Endothelial cell of umbilical vein (primary cell): ENCODE measurements at regions not wholly inside any gene's neighbourhood (a gene's known extent, or its start where the extent isn't known, plus 50 kb on each side); places are given as distances from the start of the nearest gene placed in this dataset.
"Not testable (repeated sequence)": the region's sequence is repeated elsewhere in the genome, so short reads cannot be mapped to it uniquely, and the experiment has no call there.

Experiments used
- BruUV-seq: library from RNA; stranded (reverse); fragments of 400-500 nt; replicated peaks from 2 replicates; lab custom pipeline; 2021; lab: Mats Ljungman, UMichigan
- CTCF ChIA-PET: fragments of 300-600, 350-600 bp; sonication (Branson Sonifier 250); formaldehyde crosslinking; loops from one replicate; lab custom pipeline; 2021; ENCODE audit warnings: antibody characterized with exemption, inconsistent platforms; lab: Charles Lee
- POLR2A ChIA-PET: fragments of 300-600, 350-600 bp; sonication (Branson Sonifier 250); formaldehyde crosslinking; loops from one replicate; lab custom pipeline; 2021; ENCODE audit warnings: antibody characterized with exemption, inconsistent platforms; lab: Charles Lee
- DNase-seq: peaks from one replicate; pipeline ENCODE4 v3.0.0-alpha.2; 2011; ENCODE audit warnings: low read depth, low spot score
- FAIRE-seq: peaks from 2 replicates; lab custom pipeline; 2011; peaks lifted over from hg19 to GRCh38; lab: Jason Lieb, UNC
- H2AFZ ChIP-seq: 2 replicates; pipeline ENCODE4 v1.6.0; 2012; ENCODE audit warnings: low read depth, low read length, control low read depth, inconsistent platforms
- H3K27ac ChIP-seq: 2 replicates; pipeline ENCODE4 v1.5.1; 2011; ENCODE audit warnings: low read depth, mild to moderate bottlenecking, control low read depth, low read length, moderate library complexity; ENCODE audit not compliant: insufficient read depth
- H3K27me3 ChIP-seq, 2 experiments: 2 replicates each; pipeline versions ENCODE4 v1.6.0 to v1.6.1; 2011; ENCODE audit warnings: low read length in 2 of 2, mixed read lengths in 1 of 2; ENCODE audit not compliant: control insufficient read depth in 2 of 2, insufficient read depth in 2 of 2
- H3K36me3 ChIP-seq, 2 experiments: 2 replicates in 1 of 2; 3 replicates in 1 of 2; pipeline ENCODE4 v1.5.1; 2011; ENCODE audit warnings: low read length in 2 of 2, mild to moderate bottlenecking in 1 of 2, moderate library complexity in 1 of 2; ENCODE audit not compliant: control insufficient read depth in 2 of 2, insufficient read depth in 2 of 2; ENCODE audit errors: extremely low read depth in 1 of 2
- H3K4me1 ChIP-seq: 3 replicates; pipeline ENCODE4 v1.5.1; 2011; ENCODE audit warnings: mild to moderate bottlenecking, low read length; ENCODE audit not compliant: control insufficient read depth, insufficient read depth; ENCODE audit errors: extremely low read depth
- H3K4me2 ChIP-seq: 2 replicates; pipeline ENCODE4 v1.6.1; 2011; ENCODE audit warnings: low read length, control low read depth, mixed read lengths; ENCODE audit not compliant: insufficient read depth
- H3K4me3 ChIP-seq, 3 experiments: fragments of 200-600 bp in 1 of 3; sonication (generic), shearing (Covaris generic) in 1 of 3; replicated peaks in 1 of 3; 2 replicates each; pipeline ENCODE4 v1.5.1; 2011 to 2016; ENCODE audit warnings: control low read depth in 3 of 3, low read length in 3 of 3, mild to moderate bottlenecking in 2 of 3, inconsistent platforms in 1 of 3, low read depth in 1 of 3, moderate library complexity in 1 of 3; ENCODE audit not compliant: insufficient read depth in 1 of 3
- H3K79me2 ChIP-seq: 2 replicates; pipeline ENCODE4 v1.6.0; 2012; ENCODE audit warnings: low read length, inconsistent platforms; ENCODE audit not compliant: control insufficient read depth, insufficient read depth
- H3K9ac ChIP-seq: replicated peaks from 2 replicates; pipeline ENCODE3; 2011; ENCODE audit warnings: low read length, control low read depth; ENCODE audit not compliant: insufficient read depth; ENCODE audit errors: extremely low read depth
- H3K9me1 ChIP-seq: replicated peaks from 3 replicates; pipeline ENCODE4 v1.6.0; 2011; ENCODE audit warnings: mild to moderate bottlenecking, low read length; ENCODE audit not compliant: control insufficient read depth, insufficient read depth; ENCODE audit errors: extremely low read depth
- H3K9me3 ChIP-seq: replicated peaks from 2 replicates; pipeline ENCODE4 v1.5.1; 2012; ENCODE audit warnings: low read length, inconsistent platforms; ENCODE audit not compliant: control insufficient read depth, insufficient read depth
- H4K20me1 ChIP-seq: replicated peaks from 2 replicates; pipeline ENCODE3; 2011; ENCODE audit warnings: mild to moderate bottlenecking, low read length; ENCODE audit not compliant: control insufficient read depth, insufficient read depth; ENCODE audit errors: extremely low read depth
- CTCF ChIP-seq, 2 donors: IDR thresholded peaks; 1 replicate in 1 of 2; 2 replicates in 1 of 2; pipeline ENCODE4 v1.5.1; 2011; ENCODE audit warnings: low read length in 2 of 2, mild to moderate bottlenecking in 2 of 2, moderate library complexity in 2 of 2, control low read depth in 1 of 2, inconsistent platforms in 1 of 2, low read depth in 1 of 2; ENCODE audit not compliant: insufficient read depth in 1 of 2; ENCODE audit errors: extremely low read depth in 1 of 2
- EZH2 ChIP-seq: IDR thresholded peaks from 2 replicates; pipeline ENCODE4 v1.6.1; 2012; ENCODE audit warnings: borderline replicate concordance, low read depth, mild to moderate bottlenecking, moderate library complexity, low read length, inconsistent platforms; ENCODE audit not compliant: severe bottlenecking
- FOS ChIP-seq: IDR thresholded peaks from 2 replicates; pipeline ENCODE4 v1.6.1; 2011; ENCODE audit warnings: mild to moderate bottlenecking, low read length, moderate library complexity, borderline replicate concordance; ENCODE audit not compliant: insufficient read depth
- GATA2 ChIP-seq: IDR thresholded peaks from 2 replicates; pipeline ENCODE4 v1.7.0; 2011; ENCODE audit warnings: low read depth, mild to moderate bottlenecking, moderate library complexity, mixed read lengths, low read length; ENCODE audit not compliant: insufficient read length, insufficient read depth
- JUN ChIP-seq: IDR thresholded peaks from 2 replicates; pipeline ENCODE4 v1.6.1; 2011; ENCODE audit warnings: borderline replicate concordance, low read depth; ENCODE audit not compliant: insufficient read length, insufficient read depth
- MAX ChIP-seq: IDR thresholded peaks from 2 replicates; pipeline ENCODE4 v1.6.1; 2011; ENCODE audit not compliant: insufficient read depth, insufficient read length
- MYC ChIP-seq: IDR thresholded peaks from one replicate; pipeline ENCODE4 v1.6.1; 2011; ENCODE audit warnings: mild to moderate bottlenecking, low read depth, low read length
- POLR2A ChIP-seq: IDR thresholded peaks from 2 replicates; pipeline ENCODE4 v1.6.1; 2012; ENCODE audit warnings: low read depth, mild to moderate bottlenecking, control low read depth, low read length
- POLR2AphosphoS5 ChIP-seq: IDR thresholded peaks from 2 replicates; pipeline ENCODE4 v1.6.1; 2012; ENCODE audit warnings: low read depth, mild to moderate bottlenecking, control low read depth, low read length, moderate library complexity; ENCODE audit not compliant: insufficient read depth
- dilution Hi-C: fragments of 300-500 bp; cut with MboI; formaldehyde crosslinking; loops from one replicate; pipeline ENCODE4 v1.15.0; 2019; ENCODE audit warnings: low sequenced_read_pairs; ENCODE audit not compliant: extremely low pct_ligation_motif_present
- intact Hi-C: fragments of 100-400 bp; cut with micrococcal nuclease; formaldehyde crosslinking; loops from one replicate; pipeline ENCODE4 v1.10.0; 2022

GRCh38 chr15:96150254-96150653 lies 180.2 kb upstream of the NR2F2 start:
- FAIRE-seq (no peak), DNase-seq (no peak)
- Histone ChIP-seq H3K9ac (no peak overlapping the region), H3K27ac (no peak overlapping the region), H3K9me1 (no peaks in the 10 kb centered on the region), H4K20me1 (no peaks in the 10 kb centered on the region), H3K79me2 (no peaks in the 10 kb centered on the region), H3K27me3 (no peaks in the 10 kb centered on the region), H3K4me3 (no peak overlapping the region), H3K36me3 (no peaks in the 10 kb centered on the region), H3K9me3 (no peaks in the 10 kb centered on the region), H2AFZ (no peak overlapping the region), H3K4me2 (no peak overlapping the region), H3K4me1 (no peaks in the 10 kb centered on the region)
- BruUV-seq, result no TSS peak
- dilution Hi-C loops (no loop called here), intact Hi-C loops (no loop called here)
- TF ChIP-seq POLR2AphosphoS5 (no peak), POLR2A (no peak), MYC (no peak), MAX (no peak), FOS (no peak), JUN (no peak), EZH2 (no peak), GATA2 (no peak), CTCF (IDR thresholded peaks at IDR 0.05; ENCODE audit: extremely low read depth in 1 of 2, insufficient read depth in 1 of 2, low read depth in 1 of 2, low read length in 2 of 2) (no peak)
- ChIA-PET CTCF (no interaction called here), POLR2A (no interaction called here)

DNA sequence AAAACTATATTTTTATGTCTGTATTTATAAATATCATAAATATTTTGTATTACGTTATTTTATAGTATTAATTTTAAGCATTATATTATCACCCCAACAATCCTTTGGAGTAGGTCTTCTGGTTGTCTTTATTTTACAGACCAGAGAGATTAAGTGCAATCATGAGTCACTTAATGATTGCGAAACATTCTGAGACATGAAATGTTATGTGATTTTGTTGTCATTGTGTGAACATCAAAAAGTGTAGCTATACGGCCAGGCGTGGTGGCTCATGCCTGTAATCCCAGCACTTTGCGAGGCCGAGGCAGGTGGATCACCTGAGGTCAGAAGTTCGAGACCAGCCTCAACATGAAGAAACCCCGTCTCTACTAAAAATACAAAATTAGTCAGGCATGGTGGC lies 178.8 kb upstream of the NR2F2 start:
- H3K9me1 ChIP-seq, BruUV-seq, H3K4me2 ChIP-seq, H3K27ac ChIP-seq, H3K4me3 ChIP-seq, POLR2A ChIA-PET, H3K79me2 ChIP-seq, H3K27me3 ChIP-seq, H4K20me1 ChIP-seq, H3K9me3 ChIP-seq, dilution Hi-C loops, intact Hi-C loops, H3K4me1 ChIP-seq, H2AFZ ChIP-seq, FAIRE-seq, H3K36me3 ChIP-seq, H3K9ac ChIP-seq, DNase-seq, CTCF ChIA-PET: not testable (repeated sequence)
